CD4-positive, alpha-beta memory T cell (primary cell): ENCODE measurements at regions not wholly inside any gene's neighbourhood (a gene's known extent, or its start where the extent isn't known, plus 50 kb on each side); places are given as distances from the start of the nearest gene placed in this dataset.
"Not testable (repeated sequence)": the region's sequence is repeated elsewhere in the genome, so short reads cannot be mapped to it uniquely, and the experiment has no call there.

Experiments
- CTCF ChIA-PET: fragments of 350-600 bp; sonication (Branson Sonifier 250); formaldehyde crosslinking; loops from one replicate; lab custom pipeline; 2021; ENCODE audit warnings: inconsistent platforms; ENCODE audit not compliant: partially characterized antibody; lab: Charles Lee
- POLR2A ChIA-PET: fragments of 350-600 bp; sonication (Branson Sonifier 250); formaldehyde crosslinking; loops from one replicate; lab custom pipeline; 2021; ENCODE audit not compliant: partially characterized antibody; lab: Charles Lee
- DNase-seq, 5 donors: peaks; one replicate each; pipeline versions ENCODE4 v3.0.0 to v3.0.0-alpha.2; 2020 to 2022; ENCODE audit warnings: mixed read lengths in 1 of 5
- H3K27ac ChIP-seq: one replicate; pipeline ENCODE4 v1.7.0; 2013; ENCODE audit warnings: low read depth, low read length
- H3K27me3 ChIP-seq: 2 replicates; pipeline ENCODE4 v1.7.0; 2013; ENCODE audit warnings: mild to moderate bottlenecking, low read length, moderate library complexity; ENCODE audit not compliant: insufficient read depth
- H3K36me3 ChIP-seq: 2 replicates; pipeline ENCODE4 v1.7.0; 2013; ENCODE audit warnings: mild to moderate bottlenecking, low read length, moderate library complexity; ENCODE audit not compliant: insufficient read depth
- H3K4me1 ChIP-seq: 2 replicates; pipeline ENCODE4 v1.7.0; 2013; ENCODE audit warnings: mild to moderate bottlenecking, low read length, moderate library complexity; ENCODE audit not compliant: insufficient read depth
- H3K4me3 ChIP-seq, 2 donors: one replicate each; pipeline ENCODE4 v1.7.0; 2013; ENCODE audit warnings: low read length in 2 of 2, mild to moderate bottlenecking in 1 of 2
- H3K9me3 ChIP-seq, 2 donors: one replicate each; pipeline ENCODE4 v1.7.0; 2013; ENCODE audit warnings: low read length in 2 of 2, control low read depth in 1 of 2; ENCODE audit not compliant: control insufficient read depth in 1 of 2
- H3K27ac Mint-ChIP-seq, 7 donors: one replicate each; pipeline ENCODE4 v1.8.0; 2020 to 2021; ENCODE audit warnings: mixed read lengths in 7 of 7, mild to moderate bottlenecking in 6 of 7, inconsistent platforms in 3 of 7, moderate library complexity in 3 of 7
- H3K27me3 Mint-ChIP-seq, 2 donors: one replicate each; pipeline ENCODE4 v1.8.0; 2020 to 2021; ENCODE audit warnings: mixed read lengths in 2 of 2
- H3K36me3 Mint-ChIP-seq, 2 donors: one replicate each; pipeline ENCODE4 v1.8.0; 2020 to 2021; ENCODE audit warnings: mixed read lengths in 2 of 2, inconsistent platforms in 1 of 2, mild to moderate bottlenecking in 1 of 2
- H3K4me1 Mint-ChIP-seq, 4 donors: one replicate each; pipeline ENCODE4 v1.8.0; 2020 to 2021; ENCODE audit warnings: mixed read lengths in 4 of 4, mild to moderate bottlenecking in 1 of 4
- H3K4me3 Mint-ChIP-seq, 8 donors: one replicate each; pipeline ENCODE4 v1.8.0; 2020 to 2021; ENCODE audit warnings: mixed read lengths in 8 of 8, mild to moderate bottlenecking in 7 of 8, moderate library complexity in 6 of 8, inconsistent platforms in 3 of 8
- H3K9me3 Mint-ChIP-seq, 8 donors: one replicate each; pipeline ENCODE4 v1.8.0; 2020 to 2021; ENCODE audit warnings: mixed read lengths in 8 of 8, mild to moderate bottlenecking in 5 of 8, inconsistent platforms in 3 of 8, moderate library complexity in 1 of 8
- intact Hi-C: fragments of 100-400 bp; cut with micrococcal nuclease; formaldehyde crosslinking; loops from one replicate; pipeline ENCODE4 v1.15.1; 2023

DNA sequence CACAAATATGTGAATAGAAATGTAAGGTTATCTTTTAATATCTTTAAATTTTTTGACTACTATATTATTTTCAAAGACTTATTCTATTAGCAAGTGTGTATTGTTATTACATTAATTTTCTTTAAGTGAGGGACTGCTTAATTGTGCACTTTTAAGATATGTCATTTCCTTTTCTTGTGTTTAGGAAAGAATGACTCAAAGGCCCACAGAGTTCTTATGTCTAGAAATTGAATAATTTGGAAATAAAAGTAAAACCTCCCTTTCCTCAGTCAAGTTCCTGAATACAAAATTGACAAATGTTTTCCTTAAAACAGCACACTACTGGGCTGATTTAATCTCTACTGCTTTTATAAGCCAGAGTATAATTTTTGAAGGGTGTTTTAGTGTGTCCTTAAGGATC lies 169.7 kb downstream of the TMEM47 start:
- Histone ChIP-seq H3K9me3 (no peaks in the 10 kb centered on the region), H3K4me1 (no peaks in the 10 kb centered on the region), H3K27ac (no peak overlapping the region), H3K27me3 (no peaks in the 10 kb centered on the region), H3K36me3 (no peaks in the 10 kb centered on the region), H3K4me3 (no peak overlapping the region)
- Mint-ChIP-seq H3K9me3 (peaks cover 0 to 2% (median 0%) of the 10 kb centered on the region in 8 donors), H3K4me3 (no peak overlapping the region), H3K27ac (no peak overlapping the region), H3K27me3 (no peaks in the 10 kb centered on the region), H3K4me1 (no peaks in the 10 kb centered on the region), H3K36me3 (no peaks in the 10 kb centered on the region)
- ChIA-PET POLR2A (no interaction called here), CTCF (no interaction called here)
- intact Hi-C loops: no loop called here
- no peak for DNase-seq

DNA sequence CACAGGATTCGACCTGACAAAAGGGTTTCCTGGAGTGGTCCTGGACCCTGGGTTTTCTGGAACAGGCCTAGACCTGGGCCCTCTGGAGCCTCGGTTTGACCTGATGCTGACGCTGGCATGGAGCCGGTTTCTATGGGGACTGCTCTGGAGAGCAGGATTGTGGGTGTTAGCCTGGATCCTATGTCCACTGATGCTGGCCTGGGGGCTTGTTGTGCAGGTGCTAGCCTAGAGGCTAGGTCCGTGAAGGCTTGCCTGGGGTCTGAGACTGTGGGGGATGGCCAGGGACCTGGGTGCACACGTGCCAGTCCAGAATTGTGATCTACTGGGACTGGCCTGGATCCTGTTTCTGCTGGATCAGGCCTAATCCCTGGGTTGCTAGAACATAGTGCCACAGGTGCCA lies 173.1 kb downstream of the TMEM47 start:
- intact Hi-C loops: no loop called here
- Mint-ChIP-seq H3K27ac (no peak overlapping the region), H3K36me3 (no peaks in the 10 kb centered on the region)

DNA sequence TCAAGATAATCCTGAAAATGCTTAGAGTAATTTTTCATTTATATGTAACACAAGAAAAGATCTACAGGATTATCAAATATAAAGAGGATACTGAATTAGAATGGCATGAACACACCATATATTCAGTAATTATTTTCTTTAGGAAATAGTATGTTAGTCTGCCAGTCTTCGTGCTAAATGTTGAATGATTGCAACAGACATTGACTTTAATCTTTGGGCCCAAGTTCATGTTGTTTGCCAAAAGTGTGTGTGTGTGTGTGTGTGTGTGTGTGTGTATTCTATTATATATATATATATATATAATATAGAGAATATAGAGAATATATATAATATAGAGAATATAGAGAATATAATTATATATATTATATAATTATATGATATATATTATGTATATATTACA lies 186.6 kb downstream of the TMEM47 start:
- H3K9me3 Mint-ChIP-seq: peaks cover 0 to 5% (median 0%) of the 10 kb centered on the region in 8 donors
- no peak for DNase-seq

More for the DNA sequence above, 173.1 kb downstream of the TMEM47 start:
- H3K27me3 Mint-ChIP-seq: no peaks in the 10 kb centered on the region
- Histone ChIP-seq H3K4me1 (no peaks in the 10 kb centered on the region), H3K9me3 (no peaks in the 10 kb centered on the region), H3K27me3 (no peaks in the 10 kb centered on the region), H3K27ac (no peak overlapping the region), H3K36me3 (no peaks in the 10 kb centered on the region), H3K4me3 (no peak overlapping the region)
- POLR2A ChIA-PET: no interaction called here
- H3K4me1 Mint-ChIP-seq: no peaks in the 10 kb centered on the region
- DNase-seq: no peak
- CTCF ChIA-PET: no interaction called here
- peaks cover 0 to 8% (median 2%) of the 10 kb centered on the region in 8 donors for H3K9me3 Mint-ChIP-seq
- H3K4me3 Mint-ChIP-seq: no peak overlapping the region

DNA sequence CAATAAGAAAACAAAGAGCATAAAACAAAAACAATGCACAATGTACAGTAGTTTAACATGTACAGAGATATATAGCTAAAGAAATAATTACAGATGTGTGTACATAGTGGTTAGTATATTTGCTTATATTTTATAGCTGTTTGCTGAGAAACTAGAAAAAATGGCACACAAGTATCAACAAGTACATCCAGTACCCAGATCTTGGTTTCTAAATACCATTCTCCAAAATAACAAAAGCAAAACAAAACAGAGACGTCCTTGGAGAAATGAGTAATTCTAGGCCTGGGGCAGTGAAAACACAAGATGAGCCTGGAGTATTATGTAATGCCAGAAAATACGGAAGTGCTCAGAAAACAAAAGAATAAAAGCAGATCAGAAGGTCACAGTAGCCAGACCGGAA lies 189.6 kb downstream of the TMEM47 start:
- intact Hi-C loops: no loop called here
- H3K9me3 Mint-ChIP-seq: peaks cover 0 to 4% (median 0%) of the 10 kb centered on the region in 8 donors
- H3K4me3 Mint-ChIP-seq: no peak overlapping the region
- Histone ChIP-seq H3K9me3 (no peaks in the 10 kb centered on the region), H3K4me1 (no peaks in the 10 kb centered on the region), H3K27me3 (no peaks in the 10 kb centered on the region), H3K4me3 (no peak overlapping the region), H3K36me3 (no peaks in the 10 kb centered on the region), H3K27ac (no peak overlapping the region)
- no peaks in the 10 kb centered on the region for H3K36me3 Mint-ChIP-seq
- ChIA-PET POLR2A (no interaction called here), CTCF (no interaction called here)
- no peaks in the 10 kb centered on the region for H3K27me3 Mint-ChIP-seq
- no peaks in the 10 kb centered on the region for H3K4me1 Mint-ChIP-seq
- DNase-seq: no peak
- no peak overlapping the region for H3K27ac Mint-ChIP-seq

More for the DNA sequence above, 186.6 kb downstream of the TMEM47 start:
- H3K4me1 Mint-ChIP-seq: no peaks in the 10 kb centered on the region
- no peaks in the 10 kb centered on the region for H3K27me3 Mint-ChIP-seq
- Histone ChIP-seq H3K4me3 (no peak overlapping the region), H3K27me3 (no peaks in the 10 kb centered on the region), H3K27ac (no peak overlapping the region), H3K9me3 (no peaks in the 10 kb centered on the region), H3K36me3 (no peaks in the 10 kb centered on the region), H3K4me1 (no peaks in the 10 kb centered on the region)
- no peak overlapping the region for H3K4me3 Mint-ChIP-seq
- H3K36me3 Mint-ChIP-seq: no peaks in the 10 kb centered on the region
- H3K27ac Mint-ChIP-seq: no peak overlapping the region
- CTCF ChIA-PET: no interaction called here
- intact Hi-C loops: no loop called here
- POLR2A ChIA-PET: no interaction called here

DNA sequence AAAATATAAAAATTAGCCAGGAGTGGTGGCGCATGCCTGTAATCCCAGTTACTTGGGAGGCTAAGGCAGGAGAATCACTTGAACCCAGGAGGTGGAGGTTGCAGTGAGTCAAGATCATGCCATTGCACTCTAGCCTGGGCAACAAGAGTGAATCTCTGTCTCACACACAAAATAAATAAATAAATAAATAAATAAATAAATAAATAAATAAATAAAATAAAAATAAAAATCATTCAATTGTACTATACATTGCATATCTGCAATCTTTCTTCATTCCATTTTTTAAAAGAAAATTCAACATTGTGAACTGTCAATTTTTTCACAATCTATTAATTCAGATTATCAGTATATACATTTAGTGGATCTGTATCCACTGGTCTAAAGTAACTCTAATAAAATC lies 193.9 kb downstream of the TMEM47 start:
- H3K4me3 ChIP-seq, H3K4me1 ChIP-seq, H3K27me3 ChIP-seq, H3K36me3 Mint-ChIP-seq, H3K9me3 ChIP-seq, H3K9me3 Mint-ChIP-seq, H3K4me3 Mint-ChIP-seq, POLR2A ChIA-PET, H3K27ac ChIP-seq, H3K27me3 Mint-ChIP-seq, CTCF ChIA-PET, intact Hi-C loops, DNase-seq, H3K27ac Mint-ChIP-seq, H3K36me3 ChIP-seq, H3K4me1 Mint-ChIP-seq: not testable (repeated sequence)

DNA sequence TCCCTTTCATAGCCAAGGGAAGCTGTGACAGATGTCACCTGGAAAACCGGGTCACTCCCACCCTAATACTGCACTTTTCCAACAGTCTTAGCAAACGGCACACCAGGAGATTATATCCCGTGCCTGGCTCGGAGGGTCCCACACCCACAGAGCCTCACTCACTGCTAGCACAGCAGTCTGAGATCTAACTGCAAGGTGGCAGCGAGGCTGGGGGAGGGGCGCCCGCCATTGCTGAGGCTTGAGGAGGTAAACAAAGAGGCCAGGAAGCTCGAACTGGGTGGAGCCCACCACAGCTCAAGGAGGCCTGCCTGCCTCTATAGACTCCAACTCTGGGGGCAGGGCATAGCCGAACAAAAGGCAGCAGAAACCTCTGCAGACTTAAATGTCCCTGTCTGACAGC lies 199.2 kb downstream of the TMEM47 start:
- H3K27ac Mint-ChIP-seq, DNase-seq, CTCF ChIA-PET, H3K4me1 Mint-ChIP-seq, H3K27me3 Mint-ChIP-seq, H3K36me3 Mint-ChIP-seq, H3K36me3 ChIP-seq, intact Hi-C loops, H3K4me3 ChIP-seq, POLR2A ChIA-PET, H3K4me1 ChIP-seq, H3K9me3 ChIP-seq, H3K27ac ChIP-seq, H3K27me3 ChIP-seq, H3K4me3 Mint-ChIP-seq: not testable (repeated sequence)
- peaks cover 0 to 13% (median 4%) of the 10 kb centered on the region in 8 donors for H3K9me3 Mint-ChIP-seq

DNA sequence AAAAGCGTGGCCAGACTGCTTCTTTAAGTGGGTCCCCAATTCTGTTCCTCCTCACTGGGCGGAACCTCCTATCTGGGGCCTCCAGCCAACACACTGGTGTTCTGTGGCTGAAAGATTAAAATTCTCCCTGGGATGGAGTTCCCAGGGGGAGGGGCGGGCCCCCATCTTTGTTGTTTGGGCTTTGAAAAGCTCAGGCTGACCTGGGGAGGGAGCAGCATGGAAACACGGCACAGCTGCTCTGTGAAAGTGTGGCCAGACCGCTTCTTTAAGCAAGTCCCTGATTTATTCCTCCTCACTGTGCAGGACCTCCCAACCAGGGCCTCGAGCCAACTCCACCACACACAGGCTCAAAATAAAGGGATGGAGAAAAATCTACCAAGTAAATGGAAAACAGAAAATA lies 219.5 kb downstream of the TMEM47 start:
- Histone ChIP-seq H3K4me3 (no peak overlapping the region), H3K36me3 (no peaks in the 10 kb centered on the region), H3K9me3 (no peaks in the 10 kb centered on the region), H3K27ac (no peak overlapping the region), H3K27me3 (no peaks in the 10 kb centered on the region), H3K4me1 (no peaks in the 10 kb centered on the region)
- Mint-ChIP-seq H3K36me3 (no peaks in the 10 kb centered on the region), H3K27me3 (no peaks in the 10 kb centered on the region), H3K9me3 (peaks cover 0 to 15% (median 7%) of the 10 kb centered on the region in 8 donors), H3K27ac (no peak overlapping the region), H3K4me3 (no peak overlapping the region), H3K4me1 (no peaks in the 10 kb centered on the region)
- no peak for DNase-seq
- POLR2A ChIA-PET: no interaction called here
- CTCF ChIA-PET: no interaction called here
- intact Hi-C loops: no loop called here

DNA sequence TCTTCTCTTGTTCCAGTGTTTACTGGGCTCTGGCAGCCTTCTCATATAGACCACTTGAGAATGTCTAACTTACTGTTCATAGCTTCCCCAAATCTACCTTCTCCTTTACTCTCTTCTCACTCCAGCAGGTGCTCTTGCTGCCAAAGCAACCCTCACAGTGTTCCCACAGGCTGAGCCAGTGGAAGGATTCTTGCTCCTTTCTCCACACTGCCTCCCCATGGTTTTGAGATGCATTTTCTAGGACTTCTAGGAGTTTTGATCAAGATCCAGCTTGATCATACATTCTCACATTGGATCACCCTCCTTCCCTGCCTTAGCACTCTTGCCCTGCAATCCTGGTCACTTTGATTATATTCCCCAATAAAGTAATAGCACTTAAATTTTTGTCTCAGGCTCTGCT lies 230.8 kb downstream of the TMEM47 start:
- Histone ChIP-seq H3K36me3 (no peaks in the 10 kb centered on the region), H3K27ac (no peak overlapping the region), H3K9me3 (no peaks in the 10 kb centered on the region), H3K27me3 (no peaks in the 10 kb centered on the region), H3K4me3 (no peak overlapping the region), H3K4me1 (no peaks in the 10 kb centered on the region)
- no peak for DNase-seq
- ChIA-PET POLR2A (no interaction called here), CTCF (no interaction called here)
- intact Hi-C loops: no loop called here
- H3K9me3 Mint-ChIP-seq: peaks cover 0 to 20% (median 3%) of the 10 kb centered on the region in 8 donors
- H3K27me3 Mint-ChIP-seq: no peaks in the 10 kb centered on the region
- no peaks in the 10 kb centered on the region for H3K36me3 Mint-ChIP-seq
- no peaks in the 10 kb centered on the region for H3K4me1 Mint-ChIP-seq
- no peak overlapping the region for H3K4me3 Mint-ChIP-seq
- H3K27ac Mint-ChIP-seq: no peak overlapping the region
